Trophoblast cell (in vitro differentiated cells and primary cell): ENCODE measurements at regions not wholly inside any gene's neighbourhood (a gene's known extent, or its start where the extent isn't known, plus 50 kb on each side); places are given as distances from the start of the nearest gene placed in this dataset.

ENCODE experiments used
- DNase-seq, 2 donors: peaks; one replicate each; pipeline ENCODE4 v3.0.0-alpha.2; 2016
- H2AFZ ChIP-seq: 2 replicates; pipeline ENCODE4 v1.6.1; 2013; ENCODE audit warnings: low read length, moderate library complexity, mild to moderate bottlenecking; ENCODE audit not compliant: insufficient read depth, poor library complexity
- H2AK5ac ChIP-seq: 2 replicates; pipeline ENCODE4 v1.6.1; 2013; ENCODE audit warnings: mild to moderate bottlenecking, low read length
- H2BK120ac ChIP-seq: 2 replicates; pipeline ENCODE4 v1.6.1; 2013; ENCODE audit warnings: low read length, mild to moderate bottlenecking, moderate library complexity; ENCODE audit not compliant: insufficient read depth, poor library complexity
- H2BK12ac ChIP-seq: 2 replicates; pipeline ENCODE4 v1.6.1; 2013; ENCODE audit warnings: mild to moderate bottlenecking, low read length, moderate library complexity
- H2BK5ac ChIP-seq: 2 replicates; pipeline ENCODE4 v1.6.1; 2013; ENCODE audit warnings: low read length, low read depth, moderate library complexity, mild to moderate bottlenecking; ENCODE audit not compliant: poor library complexity
- H3K14ac ChIP-seq: 2 replicates; pipeline ENCODE4 v1.6.1; 2013; ENCODE audit warnings: mild to moderate bottlenecking, low read length
- H3K18ac ChIP-seq: 2 replicates; pipeline ENCODE4 v1.6.1; 2013; ENCODE audit warnings: mild to moderate bottlenecking, low read length
- H3K23ac ChIP-seq: 2 replicates; pipeline ENCODE4 v1.6.1; 2013; ENCODE audit warnings: low read length
- H3K27ac ChIP-seq: 2 replicates; pipeline ENCODE4 v1.5.1; 2013; ENCODE audit warnings: low read depth, mild to moderate bottlenecking, inconsistent platforms, low read length, moderate library complexity
- H3K27me3 ChIP-seq: 2 replicates; pipeline ENCODE4 v1.6.1; 2013; ENCODE audit warnings: inconsistent platforms, mild to moderate bottlenecking, low read length, moderate library complexity; ENCODE audit not compliant: insufficient read depth
- H3K36me3 ChIP-seq, 2 experiments: 1 replicate in 1 of 2; 2 replicates in 1 of 2; pipeline ENCODE4 v1.6.1; 2013; ENCODE audit warnings: low read length in 2 of 2, mild to moderate bottlenecking in 2 of 2, moderate library complexity in 1 of 2; ENCODE audit not compliant: insufficient read depth in 2 of 2, control insufficient read depth in 1 of 2
- H3K4ac ChIP-seq: 2 replicates; pipeline ENCODE4 v1.6.1; 2013; ENCODE audit warnings: low read depth, mild to moderate bottlenecking, low read length, moderate library complexity
- H3K4me1 ChIP-seq, 2 experiments: 1 replicate in 1 of 2; 2 replicates in 1 of 2; pipeline ENCODE4 v1.6.1; 2013; ENCODE audit warnings: low read length in 2 of 2, mild to moderate bottlenecking in 2 of 2, moderate library complexity in 1 of 2; ENCODE audit not compliant: insufficient read depth in 2 of 2, control insufficient read depth in 1 of 2
- H3K4me2 ChIP-seq: 2 replicates; pipeline ENCODE4 v1.6.1; 2013; ENCODE audit warnings: inconsistent platforms, mild to moderate bottlenecking, low read length, moderate library complexity
- H3K4me3 ChIP-seq: 2 replicates; pipeline ENCODE4 v1.5.1; 2013; ENCODE audit warnings: mild to moderate bottlenecking, low read depth, low read length, inconsistent platforms
- H3K79me1 ChIP-seq: one replicate; pipeline ENCODE4 v1.6.1; 2013; ENCODE audit warnings: low read length
- H3K79me2 ChIP-seq: 2 replicates; pipeline ENCODE4 v1.6.1; 2013; ENCODE audit warnings: low read length, mild to moderate bottlenecking; ENCODE audit not compliant: control insufficient read depth, insufficient read depth, poor library complexity
- H3K9ac ChIP-seq: 2 replicates; pipeline ENCODE4 v1.6.1; 2013; ENCODE audit warnings: mild to moderate bottlenecking, low read length
- H3K9me3 ChIP-seq: 2 replicates; pipeline ENCODE4 v1.6.1; 2013; ENCODE audit warnings: low read depth, mild to moderate bottlenecking, control low read depth, inconsistent platforms, low read length; ENCODE audit not compliant: insufficient read depth
- H4K12ac ChIP-seq: 2 replicates; pipeline ENCODE4 v1.6.1; 2013; ENCODE audit warnings: low read depth, mild to moderate bottlenecking, low read length, moderate library complexity
- H4K8ac ChIP-seq: 2 replicates; pipeline ENCODE4 v1.6.1; 2013; ENCODE audit warnings: low read depth, mild to moderate bottlenecking, low read length, moderate library complexity
- H4K91ac ChIP-seq: one replicate; pipeline ENCODE4 v1.6.1; 2013; ENCODE audit warnings: low read depth, mild to moderate bottlenecking, low read length, moderate library complexity
- WGBS: extraction: QIAGEN DNeasy Blood & Tissue Kit; methylation state at CpG from one replicate; pipeline ENCODE4 v1.1.7; 2013; ENCODE audit warnings: missing lambda C conversion rate; ENCODE audit not compliant: insufficient read length, insufficient coverage; ENCODE audit errors: extremely low coverage; 5-methylcytosine and 5-hydroxymethylcytosine counted together

DNA sequence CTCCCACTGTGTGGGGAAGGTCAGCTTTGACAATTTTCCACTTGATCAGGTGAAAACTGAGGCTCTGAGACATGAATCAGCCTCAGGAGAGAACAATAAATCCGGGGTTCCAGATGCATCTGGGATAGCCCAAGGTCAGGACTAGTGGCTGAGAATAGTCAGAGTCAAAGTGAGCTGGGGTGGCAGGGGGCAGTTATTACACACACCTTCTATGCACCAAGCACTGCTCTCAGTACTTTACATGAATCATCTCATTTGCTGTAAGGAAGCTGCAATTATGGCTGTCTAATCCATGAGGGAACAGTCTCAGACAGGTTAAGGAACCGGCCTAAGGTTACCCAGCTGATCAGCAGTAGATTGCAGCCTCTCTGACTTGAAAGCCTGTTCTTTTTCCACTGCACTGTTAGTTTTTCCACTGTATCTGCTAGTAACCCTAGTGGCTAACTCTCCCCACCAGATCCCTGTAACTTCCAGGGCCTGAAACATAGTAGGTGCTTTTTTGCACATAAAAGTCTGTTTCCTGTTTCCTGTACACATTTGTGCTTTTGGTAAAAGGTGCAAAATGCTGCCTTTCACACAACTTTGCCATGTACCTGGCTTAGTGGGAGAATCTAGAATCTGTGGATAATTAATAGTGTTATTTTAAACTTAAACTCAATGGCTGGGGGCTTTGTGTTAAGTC, 125.9 kb downstream of the EMX2 start:
- Histone ChIP-seq H2AK5ac (no peak overlapping the region), H4K12ac (no peak overlapping the region), H3K79me1 (no peaks in the 10 kb centered on the region), H3K9ac (no peak overlapping the region), H3K4ac (no peak overlapping the region), H3K27me3 (no peaks in the 10 kb centered on the region), H3K14ac (no peak overlapping the region), H3K36me3 (no peaks in the 10 kb centered on the region), H2BK12ac (no peak overlapping the region), H4K91ac (no peak overlapping the region), H4K8ac (no peak overlapping the region), H3K23ac (no peak overlapping the region), H2BK120ac (no peak overlapping the region), H3K4me3 (no peak overlapping the region), H2BK5ac (no peak overlapping the region), H3K4me1 (no peaks in the 10 kb centered on the region), H3K18ac (no peak overlapping the region), H2AFZ (no peak overlapping the region), H3K9me3 (no peaks in the 10 kb centered on the region), H3K27ac (no peak overlapping the region), H3K79me2 (no peaks in the 10 kb centered on the region), H3K4me2 (no peak overlapping the region)
- DNase-seq = no peak
- no CpG with 5 or more reads among the region's 2 CpGs for WGBS

DNA sequence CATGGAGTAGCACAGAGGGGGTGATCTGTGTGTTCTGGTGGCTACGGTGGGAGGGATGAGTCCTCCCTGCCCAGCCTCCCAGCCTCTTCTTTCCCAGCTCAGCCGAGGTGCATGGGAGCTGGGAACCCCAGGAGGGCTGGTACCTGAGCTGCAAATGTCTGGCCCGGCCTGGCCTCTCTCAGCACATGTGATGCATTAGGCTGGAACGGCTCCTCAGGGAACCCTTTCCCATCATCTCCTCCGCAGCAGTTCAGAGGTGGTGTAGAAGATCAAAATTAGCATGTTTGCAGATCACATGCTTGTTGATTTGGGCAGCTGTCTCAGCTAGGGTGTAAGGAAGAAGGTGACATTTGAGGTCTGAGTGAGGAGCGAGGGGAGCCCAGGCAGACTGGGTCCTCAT, 126.6 kb downstream of the EMX2 start:
- H3K18ac ChIP-seq = no peak overlapping the region
- no peak overlapping the region for H3K4me2 ChIP-seq
- H3K9me3 ChIP-seq = no peaks in the 10 kb centered on the region
- no peak for DNase-seq
- no peaks in the 10 kb centered on the region for H3K79me1 ChIP-seq
- no peak overlapping the region for H4K8ac ChIP-seq
- H2BK12ac ChIP-seq = no peak overlapping the region
- no peak overlapping the region for H2AK5ac ChIP-seq
- H3K4ac ChIP-seq = no peak overlapping the region
- no peaks in the 10 kb centered on the region for H3K79me2 ChIP-seq
- no peak overlapping the region for H2BK5ac ChIP-seq
- no peak overlapping the region for H2BK120ac ChIP-seq
- no peak overlapping the region for H4K91ac ChIP-seq
- no peak overlapping the region for H2AFZ ChIP-seq
- no peak overlapping the region for H3K27ac ChIP-seq
- H3K27me3 ChIP-seq = no peaks in the 10 kb centered on the region
- WGBS = no CpG with 5 or more reads among the region's 6 CpGs
- H4K12ac ChIP-seq = no peak overlapping the region
- H3K23ac ChIP-seq = no peak overlapping the region
- no peaks in the 10 kb centered on the region for H3K36me3 ChIP-seq
- H3K4me3 ChIP-seq = no peak overlapping the region
- no peaks in the 10 kb centered on the region for H3K4me1 ChIP-seq
- no peak overlapping the region for H3K14ac ChIP-seq
- H3K9ac ChIP-seq = no peak overlapping the region

- Histone ChIP-seq H4K91ac (no peak overlapping the region), H3K4ac (no peak overlapping the region), H3K4me3 (no peak overlapping the region), H3K4me1 (no peaks in the 10 kb centered on the region), H3K23ac (no peak overlapping the region), H2BK120ac (no peak overlapping the region), H3K79me2 (no peaks in the 10 kb centered on the region), H4K12ac (no peak overlapping the region), H3K27me3 (no peaks in the 10 kb centered on the region), H3K79me1 (no peaks in the 10 kb centered on the region), H3K14ac (no peak overlapping the region), H2AFZ (no peak overlapping the region), H3K9me3 (no peaks in the 10 kb centered on the region), H4K8ac (no peak overlapping the region), H2BK5ac (no peak overlapping the region), H2BK12ac (no peak overlapping the region), H3K36me3 (no peaks in the 10 kb centered on the region), H3K9ac (no peak overlapping the region), H3K18ac (no peak overlapping the region), H3K27ac (no peak overlapping the region), H3K4me2 (no peak overlapping the region), H2AK5ac (no peak overlapping the region)
- DNase-seq = no peak
- no CpG with 5 or more reads among the region's 7 CpGs for WGBS
Measured at GRCh38 chr10:117670116-117670904, 127.8 kb downstream of the EMX2 start.

GRCh38 chr10:117673230-117674010, 130.9 kb downstream of the EMX2 start:
- H3K27me3 ChIP-seq = no peaks in the 10 kb centered on the region
- H2BK5ac ChIP-seq = no peak overlapping the region
- no peaks in the 10 kb centered on the region for H3K79me2 ChIP-seq
- no peak overlapping the region for H2AK5ac ChIP-seq
- no peak overlapping the region for H4K12ac ChIP-seq
- no peak overlapping the region for H4K8ac ChIP-seq
- H3K27ac ChIP-seq = no peak overlapping the region
- no peak overlapping the region for H3K9ac ChIP-seq
- no peak overlapping the region for H3K4ac ChIP-seq
- H4K91ac ChIP-seq = no peak overlapping the region
- no peak overlapping the region for H2AFZ ChIP-seq
- no peaks in the 10 kb centered on the region for H3K79me1 ChIP-seq
- no peak overlapping the region for H3K14ac ChIP-seq
- H3K9me3 ChIP-seq = no peaks in the 10 kb centered on the region
- H3K23ac ChIP-seq = no peak overlapping the region
- no peak for DNase-seq
- no peak overlapping the region for H3K4me3 ChIP-seq
- H2BK12ac ChIP-seq = no peak overlapping the region
- no peaks in the 10 kb centered on the region for H3K4me1 ChIP-seq
- WGBS = no CpG with 5 or more reads among the region's 8 CpGs
- H3K36me3 ChIP-seq = no peaks in the 10 kb centered on the region
- H3K18ac ChIP-seq = no peak overlapping the region
- no peak overlapping the region for H3K4me2 ChIP-seq
- H2BK120ac ChIP-seq = no peak overlapping the region
